ENCODE measurements at regions not wholly inside any gene's neighbourhood (a gene's known extent, or its start where the extent isn't known, plus 50 kb on each side); places are given as distances from the start of the nearest gene placed in this dataset.

GRCh38 chr2:71757351-71757750 is 304.0 kb downstream of the DYSF start:
- intact Hi-C loops (cut with DNase I): no loop called here
- WGBS, 4 donors: 82 to 87% (median 84%) methylated on average over 9 of the region's 9 CpGs
- no peaks in the 10 kb centered on the region for H3K4me1 ChIP-seq
- no peak for ATAC-seq
- H3K27ac ChIP-seq: no peak overlapping the region
- H3K4me3 ChIP-seq: no peak overlapping the region
- TF ChIP-seq POLR2A (IDR thresholded peaks at IDR 0.05) (no peak), CTCF (IDR thresholded peaks at IDR 0.05) (no peak)
- no peaks in the 10 kb centered on the region for H3K36me3 ChIP-seq
- peaks cover 0 to 3% (median 0%) of the 10 kb centered on the region in 9 donors for H3K27me3 ChIP-seq
- no peak for DNase-seq
- peaks cover 0 to under 1% (median 0%) of the 10 kb centered on the region in 12 donors for H3K9me3 ChIP-seq

DNA sequence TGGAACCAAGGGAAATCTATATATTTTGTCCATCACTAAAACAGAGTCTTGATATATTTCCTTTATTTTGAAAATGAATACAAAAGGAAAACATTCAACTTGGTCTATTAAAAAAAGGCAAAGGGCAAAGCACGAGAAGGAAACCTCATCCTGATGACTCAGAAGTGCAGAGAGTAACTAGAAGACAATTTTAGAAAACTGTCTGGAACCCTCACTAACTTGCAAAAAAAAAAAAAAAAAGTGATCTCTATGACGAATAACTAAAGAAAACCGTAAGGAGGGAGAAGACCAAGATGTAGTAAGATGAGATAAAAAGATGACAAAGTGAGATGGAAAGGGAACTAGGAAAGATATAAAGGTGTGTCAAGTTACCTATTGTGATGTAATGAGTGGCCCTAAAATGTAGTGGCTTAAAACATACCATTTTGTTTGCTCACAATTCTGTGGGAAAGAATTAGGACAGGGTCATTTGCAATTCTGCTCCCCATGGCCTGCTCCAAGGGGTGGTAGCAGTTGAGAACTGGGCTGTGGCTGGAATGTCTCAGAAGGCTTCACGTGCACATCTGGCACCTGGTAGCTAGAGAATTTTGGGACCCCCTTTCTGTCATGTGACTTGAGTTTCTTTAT is 303.0 kb downstream of the DYSF start:
- ATAC-seq: no peak

DNA sequence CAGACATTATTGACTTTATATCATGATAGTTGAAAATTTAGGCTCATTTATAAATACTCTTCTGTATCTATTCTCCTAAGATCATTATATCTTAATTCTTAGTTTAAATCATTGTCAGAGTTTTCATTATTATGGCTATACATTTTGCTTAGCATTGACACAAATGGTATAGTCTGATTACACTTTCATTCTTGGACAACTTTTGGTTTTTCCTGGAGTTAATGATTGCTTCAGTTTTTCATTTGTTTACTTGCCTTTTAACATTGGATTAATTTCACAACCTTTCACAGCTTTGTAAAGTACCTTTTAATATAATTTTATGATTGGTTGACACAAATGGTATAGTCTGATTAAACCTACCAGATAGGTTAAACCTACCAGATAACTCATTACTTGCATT is 298.2 kb downstream of the DYSF start:
- Histone ChIP-seq H3K27me3 (no peaks in the 10 kb centered on the region), H3K36me3 (no peaks in the 10 kb centered on the region), H3K9me3 (peaks cover 0 to 10% (median 0%) of the 10 kb centered on the region in 12 donors), H3K4me3 (no peak overlapping the region), H3K4me1 (peaks cover 0 to 27% (median 17%) of the 10 kb centered on the region in 12 donors), H3K27ac (no peak overlapping the region)
- DNase-seq (no peak), ATAC-seq (no peak)
- no peak for TF ChIP-seq POLR2A (IDR thresholded peaks at IDR 0.05)
- TF ChIP-seq CTCF (IDR thresholded peaks at IDR 0.05): no peak
- intact Hi-C loops (cut with DNase I): no loop called here

More for the DNA sequence above, 303.0 kb downstream of the DYSF start:
- WGBS, 4 donors: 67 to 81% (median 72%) methylated on average over 4 of the region's 4 CpGs
- no peaks in the 10 kb centered on the region for H3K36me3 ChIP-seq
- no peak overlapping the region for H3K27ac ChIP-seq
- no peak overlapping the region for H3K4me3 ChIP-seq
- intact Hi-C loops (cut with DNase I): no loop called here
- peaks cover 0 to 10% (median 0%) of the 10 kb centered on the region in 12 donors for H3K9me3 ChIP-seq
- TF ChIP-seq POLR2A (IDR thresholded peaks at IDR 0.05): no peak
- no peak for TF ChIP-seq CTCF (IDR thresholded peaks at IDR 0.05)
- peaks cover 0 to 1% (median 0%) of the 10 kb centered on the region in 9 donors for H3K27me3 ChIP-seq
- no peak for DNase-seq
- no peaks in the 10 kb centered on the region for H3K4me1 ChIP-seq

DNA sequence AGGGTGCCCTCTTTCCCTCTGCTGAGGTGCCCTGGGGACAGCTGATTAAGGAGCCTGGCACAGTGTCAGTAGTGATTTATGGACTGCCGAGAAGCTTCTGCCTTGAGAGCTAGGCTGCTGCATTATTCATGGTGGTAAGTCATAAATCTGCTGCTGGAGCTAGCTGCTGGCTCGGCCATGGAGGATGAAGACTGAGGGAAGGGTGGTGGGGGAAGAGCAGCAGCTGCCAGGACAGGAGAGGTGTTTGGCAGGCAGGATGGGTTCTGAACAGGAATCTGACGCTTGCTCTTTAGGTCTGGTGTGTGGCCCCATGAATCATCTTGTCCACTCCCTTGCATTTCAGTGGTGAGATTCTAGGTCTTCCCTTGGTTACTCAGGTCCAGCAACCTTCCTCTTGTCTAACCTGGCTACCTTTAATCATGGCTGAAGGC is 296.3 kb downstream of the DYSF start:
- no peak overlapping the region for H3K4me3 ChIP-seq
- intact Hi-C loops (cut with DNase I): loop anchor here in 1 of 10 donors (5.0 kb wide), 1 partner anchor 37 kb away; no protein-coding TSS in a partner anchor
- H3K27ac ChIP-seq: no peak overlapping the region
- H3K4me1 ChIP-seq: peaks cover 0 to 31% (median 18%) of the 10 kb centered on the region in 12 donors
- no peaks in the 10 kb centered on the region for H3K27me3 ChIP-seq
- ATAC-seq: no peak
- peaks cover 0 to 10% (median 0%) of the 10 kb centered on the region in 12 donors for H3K9me3 ChIP-seq
- WGBS, 4 donors: 54 to 66% (median 58%) methylated on average over 2 to 3 of the region's 3 CpGs
- DNase-seq: no peak
- no peaks in the 10 kb centered on the region for H3K36me3 ChIP-seq
- TF ChIP-seq CTCF (IDR thresholded peaks at IDR 0.05) (no peak), POLR2A (IDR thresholded peaks at IDR 0.05) (no peak)

Measured in heart left ventricle (tissue), 16 donors.